ENCODE measurements at regions not wholly inside any gene's neighbourhood (a gene's known extent, or its start where the extent isn't known, plus 50 kb on each side); places are given as distances from the start of the nearest gene placed in this dataset.
"Not testable (repeated sequence)": the region's sequence is repeated elsewhere in the genome, so short reads cannot be mapped to it uniquely, and the experiment has no call there.

GRCh38 chr21:9838738-9839642 is 682.4 kb upstream of the TPTE start:
- CTCF ChIA-PET: no interaction called here
- no peak for TF ChIP-seq CTCF (IDR thresholded peaks at IDR 0.05; ENCODE audit: control extremely low read depth, extremely low read depth, low read depth, missing control alignments)
- DNase-seq (ENCODE audit: extremely low spot score): peak; percentile 17
- POLR2A ChIA-PET: no interaction called here

- DNase-seq (ENCODE audit: extremely low spot score); CTCF ChIA-PET: not testable (repeated sequence)
These were observed 677.3 kb upstream of the TPTE start for GRCh38 chr21:9844106-9844505.

GRCh38 chr21:9847511-9847910 is 673.9 kb upstream of the TPTE start:
- CTCF ChIA-PET; DNase-seq (ENCODE audit: extremely low spot score); POLR2A ChIA-PET: not testable (repeated sequence)

More at GRCh38 chr21:9844106-9844505, 677.3 kb upstream of the TPTE start:
- POLR2A ChIA-PET: not testable (repeated sequence)

- POLR2A ChIA-PET; DNase-seq (ENCODE audit: extremely low spot score); CTCF ChIA-PET: not testable (repeated sequence)
These were observed 670.2 kb upstream of the TPTE start for GRCh38 chr21:9851166-9851565.

- POLR2A ChIA-PET; DNase-seq (ENCODE audit: extremely low spot score); CTCF ChIA-PET: not testable (repeated sequence)
These were observed 669.7 kb upstream of the TPTE start for GRCh38 chr21:9851695-9852094.

- POLR2A ChIA-PET; CTCF ChIA-PET; DNase-seq (ENCODE audit: extremely low spot score): not testable (repeated sequence)
These were observed 663.8 kb upstream of the TPTE start for GRCh38 chr21:9857563-9857962.

- DNase-seq (ENCODE audit: extremely low spot score); POLR2A ChIA-PET; CTCF ChIA-PET: not testable (repeated sequence)
These were observed 661.5 kb upstream of the TPTE start for GRCh38 chr21:9859865-9860264.

- CTCF ChIA-PET; DNase-seq (ENCODE audit: extremely low spot score): not testable (repeated sequence)
These were observed 658.9 kb upstream of the TPTE start for GRCh38 chr21:9862456-9862855.

GRCh38 chr21:9867815-9868214 is 653.6 kb upstream of the TPTE start:
- POLR2A ChIA-PET; DNase-seq (ENCODE audit: extremely low spot score); CTCF ChIA-PET: not testable (repeated sequence)

More at GRCh38 chr21:9862456-9862855, 658.9 kb upstream of the TPTE start:
- POLR2A ChIA-PET: not testable (repeated sequence)

- CTCF ChIA-PET; POLR2A ChIA-PET; DNase-seq (ENCODE audit: extremely low spot score): not testable (repeated sequence)
These were observed 648.3 kb upstream of the TPTE start for GRCh38 chr21:9873096-9873495.

GRCh38 chr21:9874136-9874535 is 647.2 kb upstream of the TPTE start:
- POLR2A ChIA-PET; CTCF ChIA-PET; DNase-seq (ENCODE audit: extremely low spot score): not testable (repeated sequence)

- CTCF ChIA-PET; DNase-seq (ENCODE audit: extremely low spot score); POLR2A ChIA-PET: not testable (repeated sequence)
These were observed 640.0 kb upstream of the TPTE start for GRCh38 chr21:9881430-9881829.

- DNase-seq (ENCODE audit: extremely low spot score); POLR2A ChIA-PET; CTCF ChIA-PET: not testable (repeated sequence)
These were observed 638.3 kb upstream of the TPTE start for GRCh38 chr21:9883047-9883446.

- POLR2A ChIA-PET; DNase-seq (ENCODE audit: extremely low spot score); CTCF ChIA-PET: not testable (repeated sequence)
These were observed 637.7 kb upstream of the TPTE start for GRCh38 chr21:9883571-9884282.

- POLR2A ChIA-PET; DNase-seq (ENCODE audit: extremely low spot score); CTCF ChIA-PET: not testable (repeated sequence)
These were observed 632.9 kb upstream of the TPTE start for GRCh38 chr21:9888500-9888899.

GRCh38 chr21:9903579-9903978 is 617.8 kb upstream of the TPTE start:
- POLR2A ChIA-PET; DNase-seq (ENCODE audit: extremely low spot score); CTCF ChIA-PET: not testable (repeated sequence)

- DNase-seq (ENCODE audit: extremely low spot score); CTCF ChIA-PET; POLR2A ChIA-PET: not testable (repeated sequence)
These were observed 607.2 kb upstream of the TPTE start for GRCh38 chr21:9914135-9914534.

- DNase-seq (ENCODE audit: extremely low spot score); POLR2A ChIA-PET; CTCF ChIA-PET: not testable (repeated sequence)
These were observed 601.9 kb upstream of the TPTE start for GRCh38 chr21:9919446-9919845.

Measured in GM10248 (cell line).